NCI-H1092 treated with DMSO at 0.1 percent for 48 hours (cell line): ENCODE measurements at regions not wholly inside any gene's neighbourhood (a gene's known extent, or its start where the extent isn't known, plus 50 kb on each side); places are given as distances from the start of the nearest gene placed in this dataset.
"Not testable (repeated sequence)": the region's sequence is repeated elsewhere in the genome, so short reads cannot be mapped to it uniquely, and the experiment has no call there.

Source experiments
- DNase-seq: peaks from one replicate; lab custom pipeline; 2025; lab: John Stamatoyannopoulos, UW

DNA sequence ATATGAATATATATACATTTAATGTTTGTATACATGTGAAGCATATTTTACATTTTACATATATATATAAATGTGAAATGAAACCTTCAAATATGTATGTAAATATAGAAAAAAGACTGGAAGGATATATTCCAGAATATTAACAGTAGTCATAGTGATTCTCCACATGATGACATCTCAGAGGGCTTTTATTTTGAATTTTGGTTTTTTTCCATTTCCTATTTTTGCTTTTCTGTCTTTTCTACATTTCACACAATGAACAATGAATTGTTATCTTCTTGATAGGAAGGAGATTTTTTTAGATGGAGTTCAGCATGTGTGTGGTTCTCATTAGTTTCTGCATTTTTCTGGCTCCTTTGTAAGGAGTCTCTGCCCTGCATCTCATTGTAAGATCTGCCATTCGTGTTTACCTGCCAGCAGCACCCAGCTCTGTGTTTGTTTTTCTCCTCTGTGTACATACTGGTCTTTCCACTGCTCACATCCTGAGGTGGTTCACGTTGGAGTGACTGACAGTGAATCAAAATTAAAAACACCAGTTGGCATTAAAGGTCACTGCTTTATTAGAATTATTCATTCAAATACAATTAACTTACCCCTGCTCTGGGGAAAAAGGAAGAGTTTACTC lies 425.3 kb upstream of the MDFIC2 start:
- peak; percentile 64 for DNase-seq

- DNase-seq, result no peak
Observed at GRCh38 chr3:70736009-70736408, 423.6 kb upstream of the MDFIC2 start.

DNA sequence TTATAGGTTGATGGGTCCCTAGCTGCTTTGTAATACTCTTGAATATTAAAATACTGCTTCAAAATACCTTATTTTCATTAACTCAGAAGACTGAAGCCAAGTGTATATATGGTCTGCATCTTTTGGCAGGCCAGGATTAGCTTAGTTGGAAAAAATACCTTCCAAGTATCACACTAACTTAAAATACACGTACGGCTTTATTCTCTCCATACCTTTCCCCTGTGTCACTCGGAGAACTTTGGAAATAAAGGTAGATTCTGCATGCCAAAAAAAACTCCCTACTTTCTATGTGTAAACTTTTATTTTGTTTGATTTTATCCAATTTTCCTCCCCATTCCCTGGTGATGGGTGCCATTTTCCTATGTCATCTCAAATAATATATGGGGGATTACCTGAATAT lies 422.3 kb upstream of the MDFIC2 start:
- DNase-seq, result no peak

- no peak for DNase-seq
Observed at GRCh38 chr3:70731046-70731445, 418.6 kb upstream of the MDFIC2 start.

- DNase-seq, result no peak
Observed at GRCh38 chr3:70729845-70730244, 417.4 kb upstream of the MDFIC2 start.

GRCh38 chr3:70728311-70728710 lies 415.9 kb upstream of the MDFIC2 start:
- DNase-seq, result no peak

- no peak for DNase-seq
Observed at GRCh38 chr3:70726961-70727360, 414.5 kb upstream of the MDFIC2 start.

- DNase-seq, result no peak
Observed at GRCh38 chr3:70726096-70726938, 413.9 kb upstream of the MDFIC2 start.

- no peak for DNase-seq
Observed at GRCh38 chr3:70722018-70722417, 409.6 kb upstream of the MDFIC2 start.

DNA sequence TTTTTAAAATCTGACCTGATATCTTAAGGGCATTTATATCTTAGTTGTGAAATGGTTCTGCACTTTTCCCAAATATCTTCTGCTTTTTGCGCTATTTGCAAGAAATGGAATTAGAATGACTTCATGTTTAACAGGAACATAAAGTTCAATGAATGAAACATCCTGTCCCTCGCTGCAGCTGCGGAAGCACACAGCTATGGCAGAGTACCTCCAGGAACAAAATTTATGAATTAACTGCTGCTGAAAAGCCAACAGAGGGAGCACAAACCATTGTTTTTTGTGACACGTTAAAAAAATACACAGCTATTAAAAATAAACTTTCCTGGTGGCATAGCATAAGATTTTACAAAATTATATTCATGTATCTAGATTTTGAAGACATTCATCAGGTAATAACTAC lies 404.4 kb upstream of the MDFIC2 start:
- no peak for DNase-seq

DNA sequence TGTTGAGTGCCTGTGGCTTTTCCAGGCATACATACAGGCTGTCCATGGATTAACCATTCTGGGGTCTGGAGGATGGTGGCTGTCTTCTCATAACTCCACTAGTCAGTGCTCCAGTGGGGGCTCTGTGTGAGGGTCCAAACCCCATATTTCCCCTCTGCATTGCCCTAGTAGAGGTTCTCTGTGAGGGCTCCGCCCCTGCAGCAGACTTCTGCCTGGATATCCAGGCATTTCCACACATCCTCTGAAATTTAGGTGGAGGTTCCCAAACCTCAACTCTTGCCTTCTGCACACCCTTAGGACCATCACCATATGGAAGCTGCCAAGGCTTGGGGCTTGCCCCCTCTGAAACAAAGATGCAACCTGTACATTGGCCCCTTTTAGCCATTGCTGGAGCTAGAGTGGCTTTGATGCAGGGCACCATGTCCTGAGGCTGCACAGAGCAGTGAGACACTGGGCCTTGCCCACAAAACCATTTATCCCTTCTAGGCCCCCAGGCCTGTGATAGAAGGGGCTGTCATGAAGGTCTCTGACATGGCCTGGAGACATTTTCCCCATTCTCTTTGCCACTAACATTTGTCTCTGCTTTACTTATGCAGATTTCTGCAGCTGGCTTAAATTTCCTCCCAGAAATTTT lies 400.1 kb upstream of the MDFIC2 start:
- DNase-seq, result no peak

- DNase-seq, result no peak
Observed at GRCh38 chr3:70703305-70704102, 391.1 kb upstream of the MDFIC2 start.

DNA sequence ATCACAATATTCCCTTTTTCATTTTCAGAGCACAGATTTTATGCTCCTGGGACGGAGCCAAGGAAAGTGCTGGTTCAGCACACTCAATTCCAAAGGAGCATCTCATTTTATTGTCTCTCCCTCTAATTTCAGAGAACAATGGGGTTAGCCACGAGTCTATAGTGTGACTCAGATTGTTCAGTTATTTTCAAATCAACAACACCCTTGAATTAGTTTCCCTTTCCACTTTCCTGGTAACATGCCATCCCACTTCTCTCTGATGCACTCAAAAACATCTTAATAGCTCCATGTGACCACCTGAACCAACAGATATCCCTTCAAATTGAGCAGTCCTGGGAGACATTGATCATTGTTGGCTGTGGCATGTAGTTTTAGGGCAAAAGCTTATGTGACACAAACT lies 389.7 kb upstream of the MDFIC2 start:
- DNase-seq, result no peak

DNA sequence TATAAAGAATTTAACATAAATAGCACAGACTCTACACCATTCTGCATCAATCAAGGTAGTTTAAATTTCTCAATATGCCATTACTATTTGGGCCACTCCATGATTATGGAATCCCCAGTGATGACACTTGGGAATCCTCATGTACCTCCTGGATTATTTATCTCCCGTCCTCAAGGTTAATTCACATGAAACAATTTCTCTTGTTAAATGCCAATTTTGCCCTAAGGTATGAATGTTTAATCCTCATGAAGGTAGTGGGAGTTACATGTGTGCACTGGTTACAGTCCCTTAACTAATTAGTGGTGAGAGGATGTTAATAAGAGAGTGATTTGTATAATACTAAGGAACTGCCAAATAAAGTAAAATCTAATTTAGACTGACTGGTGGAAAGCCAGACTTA lies 372.3 kb upstream of the MDFIC2 start:
- no peak for DNase-seq

DNA sequence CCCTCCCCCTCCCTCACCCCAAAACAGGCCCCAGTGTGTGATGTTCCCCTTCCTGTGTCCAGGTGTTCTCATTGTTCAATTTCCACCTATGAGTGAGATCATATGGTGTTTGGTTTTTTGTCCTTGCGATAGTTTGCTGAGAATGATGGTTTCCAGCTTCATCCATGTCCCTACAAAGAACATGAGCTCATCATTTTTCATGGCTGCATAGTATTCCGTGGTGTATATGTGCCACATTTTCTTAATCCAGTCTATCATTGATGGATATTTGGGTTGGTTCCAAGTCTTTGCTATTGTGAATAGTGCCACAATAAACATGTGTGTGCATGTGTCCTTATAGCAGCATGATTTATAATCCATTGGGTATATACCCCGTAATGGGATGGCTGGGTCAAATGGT lies 363.4 kb upstream of the MDFIC2 start:
- not testable (repeated sequence) for DNase-seq

- no peak for DNase-seq
Observed at GRCh38 chr3:70658513-70659310, 346.3 kb upstream of the MDFIC2 start.

DNA sequence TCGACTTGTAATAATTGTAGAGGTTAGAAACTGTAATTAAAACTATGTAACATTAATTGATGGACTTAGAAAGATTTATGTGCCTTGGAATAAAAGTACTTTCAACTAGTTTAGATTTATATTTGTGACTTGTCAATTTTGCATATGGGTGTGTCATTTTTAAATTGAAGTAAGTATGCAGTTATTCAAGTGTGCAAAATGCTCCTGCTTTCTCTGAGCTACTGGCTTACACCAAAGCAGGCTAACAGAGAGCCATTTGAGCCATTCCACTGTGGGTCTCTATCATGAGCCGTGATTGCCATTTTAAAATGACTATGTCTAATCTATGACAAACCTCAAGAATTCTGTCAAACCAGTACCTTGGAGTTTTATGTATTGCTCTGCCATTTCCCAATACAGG lies 345.0 kb upstream of the MDFIC2 start:
- no peak for DNase-seq

DNA sequence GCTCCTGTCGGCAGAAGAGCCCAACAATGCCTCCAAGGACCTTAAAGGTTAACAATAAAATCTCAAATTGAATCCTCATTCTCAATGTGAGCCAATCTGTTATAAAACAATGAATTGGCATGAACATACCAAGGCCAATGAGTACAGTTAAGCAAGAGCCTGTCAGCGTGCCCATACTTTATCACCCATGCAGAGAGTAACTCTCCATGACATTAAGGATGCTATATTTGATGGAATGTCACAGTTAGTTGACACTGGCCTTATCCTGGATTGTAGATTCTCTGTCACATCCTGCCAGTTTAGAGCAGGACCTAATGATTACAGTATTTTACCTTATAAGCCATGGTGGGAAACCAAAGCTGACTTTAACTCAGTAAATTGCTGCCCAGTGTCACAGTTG lies 335.4 kb upstream of the MDFIC2 start:
- DNase-seq, result no peak

DNA sequence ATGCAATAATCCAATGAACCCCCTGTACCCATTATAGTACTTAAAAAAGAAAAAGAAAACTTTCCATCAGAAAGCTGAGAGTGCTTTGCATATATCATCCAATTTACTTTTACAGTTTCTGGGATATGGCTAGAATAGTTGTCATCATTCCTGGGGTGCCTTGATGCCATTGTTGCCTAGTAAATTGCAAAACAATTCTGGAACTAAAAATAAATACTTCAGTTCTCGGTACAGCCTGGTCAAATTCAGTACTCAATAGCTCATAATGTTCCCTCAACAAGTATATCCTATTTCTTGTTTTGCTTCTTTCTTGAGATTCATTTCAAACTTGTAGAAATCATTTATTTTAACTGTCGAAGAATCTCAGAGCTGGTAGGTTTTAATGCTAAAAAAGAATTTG lies 334.7 kb upstream of the MDFIC2 start:
- DNase-seq, result no peak

DNA sequence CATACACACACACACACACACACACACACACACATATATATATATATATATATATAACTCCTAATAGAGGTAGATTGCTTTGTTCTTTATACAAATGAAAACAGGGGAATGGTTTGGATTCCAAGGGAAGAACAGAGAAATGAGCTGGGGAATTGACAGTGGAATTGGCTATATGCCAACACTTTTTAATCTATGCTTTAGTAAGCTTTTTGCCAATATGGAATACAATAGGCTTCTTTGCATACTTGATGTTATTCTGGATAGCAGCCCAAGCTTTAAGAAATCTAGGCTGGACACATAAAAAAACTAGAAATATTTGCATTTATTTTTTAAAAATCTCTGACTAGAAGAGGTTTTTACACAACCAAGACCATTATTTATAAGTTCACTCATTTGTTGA lies 334.2 kb upstream of the MDFIC2 start:
- no peak for DNase-seq

- DNase-seq, result no peak
Observed at GRCh38 chr3:70640481-70640880, 328.0 kb upstream of the MDFIC2 start.

DNA sequence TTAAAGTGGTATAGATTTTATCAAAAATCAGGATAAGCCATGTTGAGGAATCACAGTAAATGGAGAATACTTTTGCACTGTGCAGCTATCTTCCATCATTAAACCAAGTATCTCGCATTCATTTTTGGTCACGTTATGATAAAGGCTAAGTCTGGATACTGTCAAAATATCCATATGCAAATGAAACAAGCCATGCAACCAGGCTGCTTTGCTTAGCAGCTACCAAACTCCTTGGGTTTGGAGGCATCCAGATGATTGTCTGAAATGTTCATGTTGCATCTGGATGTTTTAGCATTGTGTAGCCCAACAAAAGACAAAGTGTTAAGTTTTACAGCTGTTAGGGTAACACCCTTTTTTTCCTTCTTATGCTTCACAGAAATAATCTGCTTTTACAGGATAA lies 322.9 kb upstream of the MDFIC2 start:
- DNase-seq, result no peak
